PC-3 (cell line): ENCODE measurements at regions not wholly inside any gene's neighbourhood (a gene's known extent, or its start where the extent isn't known, plus 50 kb on each side); places are given as distances from the start of the nearest gene placed in this dataset.

Source experiments
- CTCF ChIP-seq: fragments of 300-600 bp; sonication (generic); conservative IDR thresholded peaks from 2 replicates; pipeline ENCODE4 v1.5.1; 2017; ENCODE audit warnings: antibody characterized with exemption, low read depth, mild to moderate bottlenecking, low read length
- EZH2 ChIP-seq: fragments of 300-600 bp; sonication (generic); IDR thresholded peaks from one replicate; pipeline ENCODE4 v1.6.1; 2017; ENCODE audit warnings: antibody characterized with exemption, mild to moderate bottlenecking, low read length; ENCODE audit not compliant: unreplicated experiment

GRCh38 chr6:167770291-167770955, 56.3 kb upstream of the AFDN start:
- TF ChIP-seq CTCF (no peak), EZH2 (no peak)
